ENCODE measurements at regions not wholly inside any gene's neighbourhood (a gene's known extent, or its start where the extent isn't known, plus 50 kb on each side); places are given as distances from the start of the nearest gene placed in this dataset.

GRCh38 chr18:61943175-61943964 is 50.6 kb upstream of the RNF152 start:
- no CpG with 5 or more reads among the region's 3 CpGs for WGBS (ENCODE audit: insufficient coverage)

More at GRCh38 chr18:61943175-61943964, 50.6 kb upstream of the RNF152 start:
- peaks cover 0 to 7% of the 10 kb centered on the region in 2 donors for H3K9me3 ChIP-seq (replicated peaks in 1 of 2; ENCODE audit: control insufficient read depth in 1 of 2, insufficient read depth in 1 of 2, low read length in 2 of 2)
- H3K4me1 ChIP-seq (ENCODE audit: control insufficient read depth in 1 of 2, insufficient read depth in 2 of 2, low read length in 2 of 2), result no peaks in the 10 kb centered on the region
- H3K27ac Mint-ChIP-seq, result no peak overlapping the region
- H4K20me1 ChIP-seq (ENCODE audit: insufficient read depth, low read length), result no peaks in the 10 kb centered on the region
- no peaks in the 10 kb centered on the region for H3K36me3 ChIP-seq (replicated peaks in 1 of 2; ENCODE audit: control insufficient read depth in 1 of 2, insufficient read depth in 2 of 2, low read length in 2 of 2)
- H3K4me1 Mint-ChIP-seq, result peaks cover 6% of the 10 kb centered on the region
- intact Hi-C loops (cut with micrococcal nuclease), result no loop called here
- H3K4me3 ChIP-seq (replicated peaks in 1 of 3; ENCODE audit: low read depth in 2 of 3, low read length in 3 of 3), result no peak overlapping the region
- H3K27me3 Mint-ChIP-seq (ENCODE audit: low read depth in 3 of 3), result peaks cover 0 to 5% (median 0%) of the 10 kb centered on the region in 3 donors
- no peaks in the 10 kb centered on the region for H3K27me3 ChIP-seq (ENCODE audit: control insufficient read depth in 2 of 2, insufficient read depth in 2 of 2, low read length in 2 of 2)
- no peak overlapping the region for H2AFZ ChIP-seq (ENCODE audit: insufficient read depth, low read depth, low read length, poor library complexity, severe bottlenecking)
- DNase-seq, result no peak
- H3K4me2 ChIP-seq (replicated peaks; ENCODE audit: extremely low read depth, low read length, poor library complexity, severe bottlenecking), result no peak overlapping the region
- no peak overlapping the region for H3K9ac ChIP-seq (ENCODE audit: insufficient read depth, low read length, poor library complexity, severe bottlenecking)
- H3K9me3 Mint-ChIP-seq, result peaks cover 2 to 7% (median 4%) of the 10 kb centered on the region in 7 donors
- no peak for TF ChIP-seq CTCF (IDR thresholded peaks at IDR 0.05)
- H3K4me3 Mint-ChIP-seq, result no peak overlapping the region
- no peak overlapping the region for H3K27ac ChIP-seq (ENCODE audit: low read depth in 1 of 2, low read length in 2 of 2)
- no peaks in the 10 kb centered on the region for H3K36me3 Mint-ChIP-seq
- H3K79me2 ChIP-seq (ENCODE audit: insufficient read depth, low read length), result no peaks in the 10 kb centered on the region
